Astrocyte (in vitro differentiated cells and primary cell): ENCODE measurements at regions not wholly inside any gene's neighbourhood (a gene's known extent, or its start where the extent isn't known, plus 50 kb on each side); places are given as distances from the start of the nearest gene placed in this dataset.

Experiments
- DNase-seq: peaks from one replicate; pipeline ENCODE4 v3.0.0-alpha.2; 2010; ENCODE audit warnings: low read depth
- FAIRE-seq: peaks from 2 replicates; lab custom pipeline; 2011; peaks lifted over from hg19 to GRCh38; lab: Jason Lieb, UNC
- H2AFZ ChIP-seq: 2 replicates; pipeline ENCODE4 v1.6.0; 2012; ENCODE audit warnings: low read depth, low read length, inconsistent platforms
- H3K27ac ChIP-seq: 2 replicates; pipeline ENCODE4 v1.5.1; 2011; ENCODE audit warnings: low read depth, low read length, inconsistent platforms
- H3K27me3 ChIP-seq: 2 replicates; pipeline ENCODE4 v1.6.0; 2011; ENCODE audit warnings: low read length, inconsistent platforms; ENCODE audit not compliant: insufficient read depth
- H3K36me3 ChIP-seq: 2 replicates; pipeline ENCODE4 v1.5.1; 2011; ENCODE audit warnings: low read length, inconsistent platforms; ENCODE audit not compliant: insufficient read depth
- H3K4me1 ChIP-seq: 2 replicates; pipeline ENCODE4 v1.5.1; 2011; ENCODE audit warnings: low read length, inconsistent platforms; ENCODE audit not compliant: insufficient read depth
- H3K4me2 ChIP-seq: 2 replicates; pipeline ENCODE4 v1.6.0; 2012; ENCODE audit warnings: low read length, inconsistent platforms
- H3K4me3 ChIP-seq: 2 replicates; pipeline ENCODE4 v1.5.1; 2011; ENCODE audit warnings: low read depth, mild to moderate bottlenecking, low read length, inconsistent platforms; ENCODE audit not compliant: insufficient read depth
- H3K79me2 ChIP-seq: 2 replicates; pipeline ENCODE4 v1.6.0; 2012; ENCODE audit warnings: mild to moderate bottlenecking, low read length, inconsistent platforms; ENCODE audit not compliant: insufficient read depth
- H3K9ac ChIP-seq: 2 replicates; pipeline ENCODE4 v1.6.0; 2012; ENCODE audit warnings: mild to moderate bottlenecking, low read length, inconsistent platforms
- H3K9me3 ChIP-seq: 2 replicates; pipeline ENCODE4 v1.5.1; 2012; ENCODE audit warnings: low read depth, mild to moderate bottlenecking, low read length, inconsistent platforms; ENCODE audit not compliant: insufficient read depth
- H4K20me1 ChIP-seq: 2 replicates; pipeline ENCODE4 v1.6.0; 2012; ENCODE audit warnings: low read length, inconsistent platforms; ENCODE audit not compliant: insufficient read depth
- H3K27ac Mint-ChIP-seq: one replicate; pipeline ENCODE4 v1.8.0; 2021; ENCODE audit warnings: mild to moderate bottlenecking, mixed read lengths; ENCODE audit not compliant: unreplicated experiment
- H3K27me3 Mint-ChIP-seq: one replicate; pipeline ENCODE4 v1.8.0; 2021; ENCODE audit warnings: low read depth, mixed read lengths; ENCODE audit not compliant: unreplicated experiment
- H3K36me3 Mint-ChIP-seq: one replicate; pipeline ENCODE4 v1.8.0; 2021; ENCODE audit warnings: low read depth, mixed read lengths; ENCODE audit not compliant: unreplicated experiment
- H3K4me1 Mint-ChIP-seq: one replicate; pipeline ENCODE4 v1.8.0; 2021; ENCODE audit warnings: low read depth, mixed read lengths; ENCODE audit not compliant: unreplicated experiment
- H3K4me3 Mint-ChIP-seq: one replicate; pipeline ENCODE4 v1.8.0; 2021; ENCODE audit warnings: mild to moderate bottlenecking, moderate library complexity, mixed read lengths; ENCODE audit not compliant: unreplicated experiment
- H3K9me3 Mint-ChIP-seq: one replicate; pipeline ENCODE4 v1.8.0; 2021; ENCODE audit warnings: mild to moderate bottlenecking, mixed read lengths; ENCODE audit not compliant: unreplicated experiment
- CTCF ChIP-seq: IDR thresholded peaks from 2 replicates; pipeline ENCODE4 v1.5.1; 2011; ENCODE audit warnings: low read depth, mild to moderate bottlenecking, inconsistent platforms, low read length, moderate library complexity; ENCODE audit not compliant: insufficient read depth
- EZH2 ChIP-seq: IDR thresholded peaks from 2 replicates; pipeline ENCODE4 v1.6.1; 2012; ENCODE audit warnings: mild to moderate bottlenecking, low read length, inconsistent platforms; ENCODE audit not compliant: insufficient read depth

GRCh38 chr11:111128076-111128870 is 117.3 kb upstream of the POU2AF2 start:
- H3K27me3 ChIP-seq = peaks cover 6% of the 10 kb centered on the region
- Mint-ChIP-seq H3K27me3 (peaks cover 17% of the 10 kb centered on the region), H3K4me3 (no peak overlapping the region), H3K27ac (no peak overlapping the region), H3K9me3 (peaks cover 2% of the 10 kb centered on the region), H3K36me3 (no peaks in the 10 kb centered on the region), H3K4me1 (no peaks in the 10 kb centered on the region)
- H3K79me2 ChIP-seq = no peaks in the 10 kb centered on the region
- TF ChIP-seq CTCF = no peak
- no peak for TF ChIP-seq EZH2
- no peak overlapping the region for H2AFZ ChIP-seq
- no peaks in the 10 kb centered on the region for H3K4me1 ChIP-seq
- H3K4me2 ChIP-seq = no peak overlapping the region
- no peak overlapping the region for H3K9ac ChIP-seq
- no peaks in the 10 kb centered on the region for H4K20me1 ChIP-seq
- H3K4me3 ChIP-seq = no peak overlapping the region
- H3K36me3 ChIP-seq = no peaks in the 10 kb centered on the region
- DNase-seq (no peak), FAIRE-seq (no peak)
- no peak overlapping the region for H3K27ac ChIP-seq
- H3K9me3 ChIP-seq = no peaks in the 10 kb centered on the region

GRCh38 chr11:111124724-111125123 is 120.8 kb upstream of the POU2AF2 start:
- no peak overlapping the region for H2AFZ ChIP-seq
- H3K4me1 Mint-ChIP-seq = no peaks in the 10 kb centered on the region
- no peaks in the 10 kb centered on the region for H3K36me3 ChIP-seq
- H3K27ac Mint-ChIP-seq = no peak overlapping the region
- no peak overlapping the region for H3K9ac ChIP-seq
- TF ChIP-seq EZH2 (no peak), CTCF (no peak)
- H3K27me3 ChIP-seq = peaks cover 6% of the 10 kb centered on the region
- peaks cover 2% of the 10 kb centered on the region for H3K9me3 Mint-ChIP-seq
- no peak overlapping the region for H3K27ac ChIP-seq
- H3K79me2 ChIP-seq = no peaks in the 10 kb centered on the region
- H3K4me2 ChIP-seq = no peak overlapping the region
- no peaks in the 10 kb centered on the region for H3K9me3 ChIP-seq
- no peaks in the 10 kb centered on the region for H3K4me1 ChIP-seq
- no peak overlapping the region for H3K4me3 Mint-ChIP-seq
- no peaks in the 10 kb centered on the region for H4K20me1 ChIP-seq
- no peak for FAIRE-seq
- H3K4me3 ChIP-seq = no peak overlapping the region
- no peak for DNase-seq
- no peaks in the 10 kb centered on the region for H3K36me3 Mint-ChIP-seq
- H3K27me3 Mint-ChIP-seq = peaks cover 17% of the 10 kb centered on the region
